Natural killer cell (primary cell): ENCODE measurements at regions not wholly inside any gene's neighbourhood (a gene's known extent, or its start where the extent isn't known, plus 50 kb on each side); places are given as distances from the start of the nearest gene placed in this dataset.

Experiments
- ATAC-seq, 3 donors: fragments of 150-1000 bp in 2 of 3; fragments of 200-7000 bp in 1 of 3; cut with Tn5 transposase; 1 replicate in 1 of 3; 2 replicates in 2 of 3; pipeline ENCODE4 v1.10.0; 2021; ENCODE audit warnings: mild to moderate bottlenecking in 2 of 3, moderate library complexity in 2 of 3
- DNase-seq, 2 donors: peaks; one replicate each; pipeline versions ENCODE4 v3.0.0 to v3.0.0-alpha.2; 2013 to 2021; ENCODE audit warnings: mixed read lengths in 1 of 2
- H3K27ac ChIP-seq: one replicate; pipeline ENCODE4 v1.5.1; 2013; ENCODE audit warnings: mild to moderate bottlenecking, low read length
- H3K27me3 ChIP-seq: one replicate; pipeline ENCODE4 v1.6.1; 2013; ENCODE audit warnings: low read length; ENCODE audit not compliant: control insufficient read depth, insufficient read depth
- H3K36me3 ChIP-seq: one replicate; pipeline ENCODE4 v1.6.1; 2013; ENCODE audit warnings: low read length; ENCODE audit not compliant: control insufficient read depth, insufficient read depth
- H3K4me1 ChIP-seq: one replicate; pipeline ENCODE4 v1.6.1; 2013; ENCODE audit warnings: low read length; ENCODE audit not compliant: control insufficient read depth, insufficient read depth
- H3K4me3 ChIP-seq: one replicate; pipeline ENCODE4 v1.5.1; 2013; ENCODE audit warnings: low read length
- H3K9me3 ChIP-seq: one replicate; pipeline ENCODE4 v1.6.1; 2013; ENCODE audit warnings: low read length; ENCODE audit not compliant: control insufficient read depth, insufficient read depth
- H3K27ac Mint-ChIP-seq, 2 donors: one replicate each; pipeline ENCODE4 v1.8.0; 2022; ENCODE audit warnings: mild to moderate bottlenecking in 2 of 2, mixed read lengths in 2 of 2, moderate library complexity in 1 of 2
- H3K27me3 Mint-ChIP-seq, 2 donors: one replicate each; pipeline ENCODE4 v1.8.0; 2022; ENCODE audit warnings: low read depth in 2 of 2, mixed read lengths in 2 of 2
- H3K36me3 Mint-ChIP-seq: one replicate; pipeline ENCODE4 v1.8.0; 2022; ENCODE audit warnings: mixed read lengths
- H3K4me1 Mint-ChIP-seq, 2 donors: one replicate each; pipeline ENCODE4 v1.8.0; 2022; ENCODE audit warnings: mixed read lengths in 2 of 2
- H3K4me3 Mint-ChIP-seq: one replicate; pipeline ENCODE4 v1.8.0; 2022; ENCODE audit warnings: mild to moderate bottlenecking, moderate library complexity, mixed read lengths
- H3K9me3 Mint-ChIP-seq, 2 donors: one replicate each; pipeline ENCODE4 v1.8.0; 2022; ENCODE audit warnings: mixed read lengths in 2 of 2
- WGBS: methylation state at CpG from one replicate; pipeline ENCODE4 v1.1.7; 2013; ENCODE audit warnings: missing lambda C conversion rate; ENCODE audit not compliant: insufficient coverage; 5-methylcytosine and 5-hydroxymethylcytosine counted together
- intact Hi-C: fragments of 100-400 bp; cut with micrococcal nuclease; formaldehyde crosslinking; loops from one replicate; pipeline ENCODE4 v1.14.2; 2022
- TF ChIP-seq, protein P1 (sequence below): fragments of 200-600 bp; IDR thresholded peaks from one replicate; pipeline ENCODE4 v1.8.0; 2022; ENCODE audit warnings: antibody characterized with exemption

DNA sequence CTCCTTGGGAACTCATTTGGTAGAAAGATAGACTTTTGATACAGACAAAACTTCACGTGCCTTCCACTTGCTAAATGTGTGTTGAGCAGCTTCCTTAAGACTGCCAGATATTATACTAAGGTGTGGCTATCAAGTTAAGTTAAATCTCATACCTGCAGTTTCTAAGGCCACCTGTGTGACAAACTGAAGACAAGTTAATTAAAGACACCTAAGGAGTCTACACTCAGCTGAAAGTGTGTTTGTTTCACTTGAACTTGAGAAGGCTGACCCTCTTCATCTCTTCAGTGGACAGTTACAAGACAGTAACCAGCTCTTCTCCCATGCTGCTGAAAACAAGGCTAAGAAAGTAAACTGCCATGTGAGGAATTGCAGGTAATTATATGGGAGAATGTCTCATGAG lies 124.0 kb downstream of the NPY start:
- TF ChIP-seq, protein P1, sequence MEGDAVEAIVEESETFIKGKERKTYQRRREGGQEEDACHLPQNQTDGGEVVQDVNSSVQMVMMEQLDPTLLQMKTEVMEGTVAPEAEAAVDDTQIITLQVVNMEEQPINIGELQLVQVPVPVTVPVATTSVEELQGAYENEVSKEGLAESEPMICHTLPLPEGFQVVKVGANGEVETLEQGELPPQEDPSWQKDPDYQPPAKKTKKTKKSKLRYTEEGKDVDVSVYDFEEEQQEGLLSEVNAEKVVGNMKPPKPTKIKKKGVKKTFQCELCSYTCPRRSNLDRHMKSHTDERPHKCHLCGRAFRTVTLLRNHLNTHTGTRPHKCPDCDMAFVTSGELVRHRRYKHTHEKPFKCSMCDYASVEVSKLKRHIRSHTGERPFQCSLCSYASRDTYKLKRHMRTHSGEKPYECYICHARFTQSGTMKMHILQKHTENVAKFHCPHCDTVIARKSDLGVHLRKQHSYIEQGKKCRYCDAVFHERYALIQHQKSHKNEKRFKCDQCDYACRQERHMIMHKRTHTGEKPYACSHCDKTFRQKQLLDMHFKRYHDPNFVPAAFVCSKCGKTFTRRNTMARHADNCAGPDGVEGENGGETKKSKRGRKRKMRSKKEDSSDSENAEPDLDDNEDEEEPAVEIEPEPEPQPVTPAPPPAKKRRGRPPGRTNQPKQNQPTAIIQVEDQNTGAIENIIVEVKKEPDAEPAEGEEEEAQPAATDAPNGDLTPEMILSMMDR = no peak
- no peak overlapping the region for H3K27ac ChIP-seq
- intact Hi-C loops = no loop called here
- H3K27ac Mint-ChIP-seq = no peak overlapping the region
- DNase-seq (no peak), ATAC-seq (no peak)
- no peak overlapping the region for H3K4me3 ChIP-seq
- no peak overlapping the region for H3K4me3 Mint-ChIP-seq
- peaks cover 12 to 13% of the 10 kb centered on the region in 2 donors for H3K4me1 Mint-ChIP-seq
- WGBS = 100% methylated on average over 1 of the region's 1 CpG
- no peaks in the 10 kb centered on the region for H3K9me3 Mint-ChIP-seq
- H3K36me3 Mint-ChIP-seq = no peaks in the 10 kb centered on the region
- no peaks in the 10 kb centered on the region for H3K27me3 Mint-ChIP-seq
- no peaks in the 10 kb centered on the region for H3K36me3 ChIP-seq
- H3K4me1 ChIP-seq = no peaks in the 10 kb centered on the region
- no peaks in the 10 kb centered on the region for H3K27me3 ChIP-seq
- H3K9me3 ChIP-seq = no peaks in the 10 kb centered on the region

DNA sequence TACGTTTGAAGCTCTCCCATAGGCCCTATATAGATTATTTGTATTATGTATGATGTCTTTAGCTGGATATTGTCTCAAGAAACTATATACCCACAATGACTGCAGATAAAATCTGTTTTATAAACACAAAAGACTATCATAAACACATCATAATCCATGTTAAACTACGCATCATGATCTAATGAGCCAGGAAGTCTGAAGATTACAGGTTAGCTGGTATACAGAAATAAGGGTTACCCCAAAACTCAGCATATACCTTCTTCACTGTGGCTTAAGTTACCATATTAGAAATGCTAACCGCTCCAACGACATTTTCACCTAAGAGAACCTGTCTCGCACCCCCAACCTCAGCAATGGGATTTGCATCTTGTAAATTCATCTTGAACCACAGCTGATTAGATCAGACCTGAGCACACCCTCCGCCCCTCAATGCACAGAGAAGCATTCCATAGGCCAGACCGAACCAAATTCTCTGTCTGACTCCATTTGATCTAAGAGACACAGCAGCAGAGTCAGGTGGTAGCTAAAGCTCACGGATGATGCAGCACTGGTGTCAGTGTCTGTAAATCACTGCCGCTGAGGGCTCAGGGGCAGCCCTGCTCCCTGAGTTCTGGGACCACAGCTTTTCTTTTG lies 124.9 kb downstream of the NPY start:
- 92% methylated on average over 7 of the region's 9 CpGs for WGBS
- TF ChIP-seq, protein P1 = no peak
- H3K9me3 Mint-ChIP-seq = no peaks in the 10 kb centered on the region
- peaks cover 1 to 3% of the 10 kb centered on the region in 2 donors for H3K27me3 Mint-ChIP-seq
- intact Hi-C loops = no loop called here
- Histone ChIP-seq H3K9me3 (no peaks in the 10 kb centered on the region), H3K27ac (no peak overlapping the region), H3K4me1 (no peaks in the 10 kb centered on the region), H3K27me3 (no peaks in the 10 kb centered on the region), H3K36me3 (no peaks in the 10 kb centered on the region), H3K4me3 (no peak overlapping the region)
- no peak overlapping the region for H3K4me3 Mint-ChIP-seq
- DNase-seq = no peak
- H3K36me3 Mint-ChIP-seq = peaks cover 2% of the 10 kb centered on the region
- no peak for ATAC-seq
- peaks cover 12 to 13% of the 10 kb centered on the region in 2 donors for H3K4me1 Mint-ChIP-seq
- no peak overlapping the region for H3K27ac Mint-ChIP-seq

DNA sequence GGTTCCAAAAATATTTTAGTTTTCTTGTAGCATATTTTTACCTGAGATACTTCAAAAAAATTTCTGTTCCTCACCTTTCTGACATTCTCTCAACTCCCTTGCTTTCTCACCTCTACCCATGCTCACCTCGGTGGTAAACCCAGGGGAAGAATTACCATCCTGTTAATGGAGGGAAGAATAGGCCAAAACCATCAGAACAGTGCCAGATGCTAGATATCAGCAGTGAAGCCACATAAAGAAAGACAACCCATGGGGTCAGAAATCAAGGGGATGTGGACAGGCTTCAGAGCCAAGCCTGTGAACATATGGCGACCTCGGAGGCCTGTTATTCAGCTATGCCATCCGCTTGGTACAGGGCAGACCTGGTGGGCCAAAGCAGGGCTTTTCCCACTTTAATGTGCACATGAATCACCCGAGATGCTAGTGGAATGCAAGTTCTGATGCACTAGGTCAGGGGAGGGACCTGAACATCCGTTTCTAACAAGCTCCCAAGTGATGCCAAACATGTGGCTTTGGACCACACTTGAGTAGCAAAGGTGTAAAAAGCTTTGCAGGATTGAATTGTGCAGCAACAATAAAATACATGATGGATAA lies 125.5 kb downstream of the NPY start:
- peaks cover 6 to 7% of the 10 kb centered on the region in 2 donors for H3K27me3 Mint-ChIP-seq
- H3K4me1 Mint-ChIP-seq = peaks cover 12 to 13% of the 10 kb centered on the region in 2 donors
- no peaks in the 10 kb centered on the region for H3K9me3 Mint-ChIP-seq
- Histone ChIP-seq H3K4me3 (no peak overlapping the region), H3K27ac (no peak overlapping the region), H3K27me3 (no peaks in the 10 kb centered on the region), H3K4me1 (no peaks in the 10 kb centered on the region), H3K36me3 (no peaks in the 10 kb centered on the region), H3K9me3 (peaks cover 4% of the 10 kb centered on the region)
- ATAC-seq (no peak), DNase-seq (no peak)
- no peak overlapping the region for H3K27ac Mint-ChIP-seq
- 89% methylated on average over 6 of the region's 6 CpGs for WGBS
- peaks cover 8% of the 10 kb centered on the region for H3K36me3 Mint-ChIP-seq
- intact Hi-C loops = no loop called here
- no peak overlapping the region for H3K4me3 Mint-ChIP-seq
- TF ChIP-seq, protein P1 = no peak

DNA sequence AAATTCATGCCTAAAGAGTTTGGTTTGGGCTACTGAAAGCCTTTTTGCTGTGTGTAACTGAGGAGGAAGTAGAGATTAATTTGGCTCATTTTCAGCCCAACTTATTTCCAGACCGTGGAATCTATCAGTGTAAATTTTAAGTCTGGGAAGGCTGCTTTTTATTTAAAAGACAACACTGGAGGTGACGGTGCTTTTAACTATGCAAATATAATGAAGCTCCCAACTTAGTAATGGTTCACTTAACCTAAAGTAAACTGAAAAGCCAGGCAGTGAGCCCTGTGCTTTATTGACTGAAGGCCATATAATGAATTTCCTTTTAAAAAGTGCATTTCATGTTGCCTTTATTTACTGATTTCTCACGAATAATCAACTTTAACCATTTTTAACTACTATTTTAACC lies 127.2 kb downstream of the NPY start:
- Mint-ChIP-seq H3K4me1 (peaks cover 3% of the 10 kb centered on the region in 2 donors), H3K9me3 (no peaks in the 10 kb centered on the region), H3K4me3 (no peak overlapping the region), H3K27ac (no peak overlapping the region), H3K27me3 (peaks cover 6 to 11% of the 10 kb centered on the region in 2 donors), H3K36me3 (peaks cover 11% of the 10 kb centered on the region)
- no peaks in the 10 kb centered on the region for H3K36me3 ChIP-seq
- no peak overlapping the region for H3K27ac ChIP-seq
- H3K9me3 ChIP-seq = peaks cover 5% of the 10 kb centered on the region
- no peaks in the 10 kb centered on the region for H3K27me3 ChIP-seq
- WGBS = 79% methylated on average over 3 of the region's 3 CpGs
- no peak overlapping the region for H3K4me3 ChIP-seq
- H3K4me1 ChIP-seq = no peaks in the 10 kb centered on the region
- intact Hi-C loops = no loop called here
- DNase-seq = no peak
- TF ChIP-seq, protein P1 = no peak
- no peak for ATAC-seq
